ENCODE measurements at regions not wholly inside any gene's neighbourhood (a gene's known extent, or its start where the extent isn't known, plus 50 kb on each side); places are given as distances from the start of the nearest gene placed in this dataset.

DNA sequence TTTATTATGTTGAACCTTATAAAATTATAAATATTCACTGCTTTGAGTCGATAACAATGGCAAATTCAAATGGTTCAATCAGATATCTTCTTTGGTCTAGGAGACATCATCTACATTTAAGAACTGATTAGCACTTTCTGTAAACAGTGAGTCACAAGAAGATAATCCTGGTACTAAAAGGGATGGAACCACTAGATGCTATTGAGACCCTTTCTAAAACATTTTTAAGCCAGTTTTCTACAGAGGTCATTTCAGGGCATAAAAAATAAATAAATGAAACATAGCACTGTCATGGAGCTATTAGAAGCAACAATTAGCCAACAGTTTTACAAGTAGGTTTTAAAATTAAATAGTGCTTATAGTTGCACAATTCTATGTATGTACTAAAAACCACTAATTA, 212.2 kb downstream of the DUSP6 start:
- TF ChIP-seq RAD21 (IDR thresholded peaks at IDR 0.05; ENCODE audit: low read depth) (no peak), TCF12 (IDR thresholded peaks at IDR 0.05; ENCODE audit: low read depth) (no peak), YY1 (IDR thresholded peaks at IDR 0.05; ENCODE audit: low read depth) (no peak), EP300 (IDR thresholded peaks at IDR 0.05; ENCODE audit: borderline replicate concordance) (no peak), ZBTB7A (IDR thresholded peaks at IDR 0.05; ENCODE audit: low read depth) (no peak), CREB1 (IDR thresholded peaks at IDR 0.05; ENCODE audit: low read depth) (no peak), EGR1 (IDR thresholded peaks at IDR 0.05) (no peak), TAF1 (IDR thresholded peaks at IDR 0.05; ENCODE audit: low read depth) (no peak), CEBPB (IDR thresholded peaks at IDR 0.05) (no peak), FOXM1 (IDR thresholded peaks at IDR 0.05; ENCODE audit: borderline replicate concordance, low read depth) (no peak), NFIC (IDR thresholded peaks at IDR 0.05) (no peak)
- TF ChIP-seq, protein P1, sequence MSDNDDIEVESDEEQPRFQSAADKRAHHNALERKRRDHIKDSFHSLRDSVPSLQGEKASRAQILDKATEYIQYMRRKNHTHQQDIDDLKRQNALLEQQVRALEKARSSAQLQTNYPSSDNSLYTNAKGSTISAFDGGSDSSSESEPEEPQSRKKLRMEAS (IDR thresholded peaks at IDR 0.05), result no peak
- TF ChIP-seq, protein P2, sequence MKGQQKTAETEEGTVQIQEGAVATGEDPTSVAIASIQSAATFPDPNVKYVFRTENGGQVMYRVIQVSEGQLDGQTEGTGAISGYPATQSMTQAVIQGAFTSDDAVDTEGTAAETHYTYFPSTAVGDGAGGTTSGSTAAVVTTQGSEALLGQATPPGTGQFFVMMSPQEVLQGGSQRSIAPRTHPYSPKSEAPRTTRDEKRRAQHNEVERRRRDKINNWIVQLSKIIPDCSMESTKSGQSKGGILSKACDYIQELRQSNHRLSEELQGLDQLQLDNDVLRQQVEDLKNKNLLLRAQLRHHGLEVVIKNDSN (IDR thresholded peaks at IDR 0.05), result no peak
- TF ChIP-seq, protein P3, sequence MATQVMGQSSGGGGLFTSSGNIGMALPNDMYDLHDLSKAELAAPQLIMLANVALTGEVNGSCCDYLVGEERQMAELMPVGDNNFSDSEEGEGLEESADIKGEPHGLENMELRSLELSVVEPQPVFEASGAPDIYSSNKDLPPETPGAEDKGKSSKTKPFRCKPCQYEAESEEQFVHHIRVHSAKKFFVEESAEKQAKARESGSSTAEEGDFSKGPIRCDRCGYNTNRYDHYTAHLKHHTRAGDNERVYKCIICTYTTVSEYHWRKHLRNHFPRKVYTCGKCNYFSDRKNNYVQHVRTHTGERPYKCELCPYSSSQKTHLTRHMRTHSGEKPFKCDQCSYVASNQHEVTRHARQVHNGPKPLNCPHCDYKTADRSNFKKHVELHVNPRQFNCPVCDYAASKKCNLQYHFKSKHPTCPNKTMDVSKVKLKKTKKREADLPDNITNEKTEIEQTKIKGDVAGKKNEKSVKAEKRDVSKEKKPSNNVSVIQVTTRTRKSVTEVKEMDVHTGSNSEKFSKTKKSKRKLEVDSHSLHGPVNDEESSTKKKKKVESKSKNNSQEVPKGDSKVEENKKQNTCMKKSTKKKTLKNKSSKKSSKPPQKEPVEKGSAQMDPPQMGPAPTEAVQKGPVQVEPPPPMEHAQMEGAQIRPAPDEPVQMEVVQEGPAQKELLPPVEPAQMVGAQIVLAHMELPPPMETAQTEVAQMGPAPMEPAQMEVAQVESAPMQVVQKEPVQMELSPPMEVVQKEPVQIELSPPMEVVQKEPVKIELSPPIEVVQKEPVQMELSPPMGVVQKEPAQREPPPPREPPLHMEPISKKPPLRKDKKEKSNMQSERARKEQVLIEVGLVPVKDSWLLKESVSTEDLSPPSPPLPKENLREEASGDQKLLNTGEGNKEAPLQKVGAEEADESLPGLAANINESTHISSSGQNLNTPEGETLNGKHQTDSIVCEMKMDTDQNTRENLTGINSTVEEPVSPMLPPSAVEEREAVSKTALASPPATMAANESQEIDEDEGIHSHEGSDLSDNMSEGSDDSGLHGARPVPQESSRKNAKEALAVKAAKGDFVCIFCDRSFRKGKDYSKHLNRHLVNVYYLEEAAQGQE (IDR thresholded peaks at IDR 0.05; ENCODE audit: low read depth), result no peak
